CD4-positive, alpha-beta T cell treated with Interleukin-21 for 1 hour (primary cell): ENCODE measurements at regions not wholly inside any gene's neighbourhood (a gene's known extent, or its start where the extent isn't known, plus 50 kb on each side); places are given as distances from the start of the nearest gene placed in this dataset.
"Not testable (repeated sequence)": the region's sequence is repeated elsewhere in the genome, so short reads cannot be mapped to it uniquely, and the experiment has no call there.

Experiments used
- DNase-seq: peaks from one replicate; pipeline ENCODE4 v3.0.0-alpha.2; 2020

DNA sequence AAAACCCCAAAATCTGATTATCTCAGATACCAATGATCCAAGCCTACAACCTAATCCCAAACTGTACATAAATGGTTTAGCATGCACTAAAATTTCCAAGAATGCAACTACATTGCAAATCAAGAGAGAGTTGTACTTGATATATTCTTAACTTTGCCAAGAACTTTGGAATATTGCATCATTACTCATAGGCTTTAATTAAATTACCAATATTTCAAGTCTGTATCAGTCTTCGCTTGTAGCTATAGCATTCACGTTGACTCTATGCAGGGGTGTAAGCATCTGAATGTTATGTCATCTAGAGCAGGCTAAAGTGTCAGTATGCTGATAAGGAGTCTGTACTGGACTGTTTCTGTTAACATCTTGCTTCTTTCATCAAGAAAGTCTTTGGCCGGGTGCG lies 56.3 kb downstream of the FOXI3 start:
- DNase-seq: no peak

DNA sequence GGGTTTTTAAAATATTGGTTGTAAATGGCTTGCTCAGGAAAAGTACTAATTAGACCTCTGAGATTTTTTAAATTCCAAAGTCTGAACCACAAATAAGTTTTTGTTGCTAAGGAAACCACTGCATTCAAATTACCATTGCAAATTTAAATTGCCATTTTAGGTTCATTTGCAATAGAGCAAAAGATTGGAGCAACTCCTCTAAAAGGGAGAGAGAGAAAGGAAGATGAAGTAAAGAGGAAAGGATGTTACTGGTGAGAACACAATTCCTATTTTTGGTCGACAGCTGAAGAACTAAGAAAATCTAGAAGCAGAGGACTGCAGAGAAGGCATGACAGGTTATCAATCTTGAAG lies 74.9 kb downstream of the FOXI3 start:
- no peak for DNase-seq

DNA sequence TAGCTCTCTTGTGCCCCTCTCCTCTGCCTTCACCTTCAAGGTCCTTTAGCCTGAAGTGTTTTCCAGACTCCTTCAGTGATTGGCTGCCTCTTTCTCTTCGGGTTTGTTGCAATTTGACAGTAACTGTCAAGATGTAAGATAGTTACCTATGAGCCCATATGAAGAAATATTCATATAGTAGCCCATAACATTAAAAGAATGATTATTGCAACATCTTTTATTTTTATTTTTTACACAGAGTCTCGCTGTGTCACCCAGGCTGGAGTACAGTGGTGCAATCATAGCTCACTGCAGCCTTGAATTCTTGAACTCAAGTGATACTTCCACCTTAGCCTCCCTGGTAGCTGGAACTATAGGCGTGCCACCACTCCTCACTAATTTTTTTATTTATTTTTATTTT lies 80.5 kb downstream of the FOXI3 start:
- DNase-seq: no peak

DNA sequence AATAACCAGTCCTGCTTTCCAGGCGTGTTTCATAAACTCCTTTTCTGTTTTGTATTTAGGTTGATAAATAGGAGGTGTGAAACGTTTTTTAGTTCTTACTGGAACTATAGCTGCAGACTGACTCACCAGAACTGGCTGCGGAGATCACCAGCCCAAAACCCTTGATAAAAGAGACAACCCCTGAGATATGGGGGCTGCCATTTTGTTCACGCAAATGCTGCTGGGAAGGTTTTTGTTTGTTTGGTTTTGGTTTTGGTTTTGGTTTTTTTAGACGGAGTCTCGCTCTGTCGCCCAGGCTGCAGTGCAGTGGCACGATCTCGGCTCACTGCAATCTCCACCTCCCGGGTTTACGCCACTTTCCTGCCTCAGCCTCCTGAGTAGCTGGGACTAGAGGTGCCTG lies 87.1 kb downstream of the FOXI3 start:
- DNase-seq: not testable (repeated sequence)

DNA sequence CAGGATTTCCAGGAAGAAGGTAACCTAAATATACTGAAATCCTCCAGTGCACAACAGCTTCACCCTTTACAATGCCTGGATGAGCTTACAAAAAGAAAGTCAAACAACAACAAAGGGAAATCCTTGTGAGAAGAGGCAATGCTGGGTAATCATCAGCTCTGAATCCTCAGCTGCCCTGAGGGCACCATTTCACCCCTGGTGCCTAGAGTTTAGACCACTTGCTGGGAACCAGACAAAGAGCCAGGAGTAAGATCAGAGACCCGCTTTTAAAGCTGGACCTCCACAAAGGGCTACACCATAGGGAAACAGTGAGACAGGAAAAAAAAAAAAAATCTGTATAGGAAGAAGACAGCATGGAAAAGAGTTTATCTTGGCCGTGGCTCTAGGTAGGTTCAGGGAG lies 97.0 kb downstream of the FOXI3 start:
- no peak for DNase-seq

DNA sequence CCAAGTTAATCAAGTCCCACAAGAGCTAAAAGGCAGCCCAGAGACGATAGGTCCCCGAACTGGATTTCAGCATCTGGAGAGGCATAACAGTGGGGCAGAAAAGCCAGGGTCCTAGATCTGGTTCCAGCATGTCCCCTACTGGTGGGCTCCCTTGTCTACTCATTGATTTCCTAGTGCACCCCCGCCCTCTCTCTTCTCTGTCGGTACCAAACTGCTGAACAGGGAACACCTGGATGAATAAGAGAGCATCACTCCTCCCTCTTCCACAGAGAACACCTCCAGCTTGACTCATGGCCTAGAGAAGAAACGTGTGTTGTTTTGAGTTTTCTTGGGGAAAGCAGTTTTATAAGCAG lies 101.3 kb downstream of the FOXI3 start:
- DNase-seq: no peak

DNA sequence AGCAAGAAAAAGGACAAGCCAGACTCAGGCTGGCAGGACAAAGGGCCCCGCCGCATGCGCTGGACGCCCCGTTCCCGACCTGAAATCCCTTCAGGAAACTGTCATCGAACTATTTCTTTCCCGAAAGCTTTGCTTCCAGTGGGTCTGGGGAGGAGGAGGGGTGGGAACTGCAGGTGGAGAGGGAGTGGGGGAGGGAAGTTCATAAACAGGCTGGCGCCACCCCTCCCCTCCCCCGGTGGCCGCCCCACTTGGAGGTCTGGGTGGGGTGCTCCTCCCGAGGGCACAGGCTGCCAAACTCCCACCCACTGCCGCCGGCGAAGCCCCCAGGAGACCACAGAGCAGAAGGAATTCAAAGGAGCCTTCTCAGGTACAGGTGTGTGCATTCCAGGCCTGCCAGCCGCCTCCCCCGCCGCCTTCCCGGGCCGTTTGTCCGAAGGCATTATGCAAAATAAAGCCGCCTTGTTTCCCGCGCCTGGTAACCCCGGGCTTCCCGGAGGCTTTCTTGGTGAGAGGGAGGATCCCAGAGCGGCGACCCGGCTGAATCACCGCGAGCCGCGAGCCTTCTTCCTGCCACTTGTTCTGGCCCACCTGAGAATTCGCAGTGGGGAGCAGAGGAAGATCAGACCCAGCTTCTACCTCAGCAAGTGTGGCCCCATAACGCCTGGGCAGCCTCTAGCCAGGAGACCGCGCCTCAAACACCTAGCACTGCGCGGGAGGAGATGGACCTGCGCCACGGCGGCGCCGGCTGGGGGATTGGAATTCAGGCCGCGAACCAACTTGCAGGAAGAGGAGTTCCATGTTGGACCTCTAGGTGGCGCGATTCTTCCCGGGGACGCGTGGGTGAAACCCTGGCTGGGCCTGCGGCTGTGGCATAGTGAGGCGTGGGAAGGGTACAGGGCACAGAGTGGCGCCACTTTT lies 101.9 kb downstream of the FOXI3 start:
- peak; percentile 63 for DNase-seq

DNA sequence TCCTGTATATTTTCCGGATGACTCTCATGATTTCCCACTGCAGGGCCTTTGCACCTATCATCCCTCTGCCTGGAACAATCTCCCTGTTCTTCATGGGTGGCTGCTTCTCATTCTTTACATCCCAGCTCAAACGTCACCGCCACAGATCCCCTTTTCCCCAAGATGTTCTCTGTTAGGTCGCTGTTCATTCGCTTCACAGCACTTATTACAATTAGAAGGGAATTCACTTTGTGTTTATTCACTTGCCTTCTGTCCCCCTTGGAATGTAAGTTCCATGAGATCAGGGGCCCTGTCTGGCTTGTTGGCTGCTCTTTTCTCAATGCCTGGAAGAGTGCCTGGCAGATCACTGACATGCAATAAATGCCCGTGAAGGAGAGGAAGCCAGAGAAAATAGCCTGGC lies 106.7 kb downstream of the FOXI3 start:
- DNase-seq: no peak

DNA sequence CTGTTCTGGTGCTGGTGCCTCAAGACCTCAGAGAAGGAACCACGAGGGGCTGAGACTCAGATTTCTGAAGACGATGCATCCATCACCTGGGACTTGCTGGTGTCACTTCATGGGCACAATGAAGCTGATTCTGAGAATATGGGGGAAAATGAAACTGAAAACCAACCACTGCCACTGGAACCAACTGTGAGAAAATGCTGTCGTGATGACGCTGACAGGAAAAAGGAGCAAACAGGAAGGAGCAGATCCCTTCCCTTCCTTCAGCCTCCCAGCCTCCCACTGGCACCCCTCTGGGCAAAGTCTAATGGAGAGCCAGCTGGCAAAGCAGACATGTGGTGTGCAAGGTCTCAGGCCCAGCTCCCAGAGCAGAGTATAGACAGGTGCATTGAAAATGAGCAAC lies 109.7 kb downstream of the FOXI3 start:
- DNase-seq: peak; percentile 9

DNA sequence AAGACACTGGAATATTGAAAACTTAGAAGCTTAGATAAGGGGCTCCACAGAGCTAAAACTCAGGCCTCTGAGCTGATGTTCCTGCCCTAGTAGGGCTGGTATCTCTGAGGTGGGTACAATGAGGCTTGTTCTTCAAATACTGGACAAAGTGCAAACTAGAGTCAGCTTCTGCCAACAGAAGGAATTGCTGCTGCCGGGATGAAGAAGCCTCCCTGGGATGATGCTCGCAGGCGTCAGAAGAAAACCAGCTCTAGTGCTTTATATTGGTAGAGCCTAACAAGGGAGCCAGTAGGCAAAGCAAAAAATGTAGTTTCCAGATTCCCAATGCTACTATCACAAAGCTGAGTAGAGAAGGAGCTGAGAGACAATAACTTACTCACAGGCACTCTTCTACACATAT lies 118.1 kb downstream of the FOXI3 start:
- DNase-seq: no peak

DNA sequence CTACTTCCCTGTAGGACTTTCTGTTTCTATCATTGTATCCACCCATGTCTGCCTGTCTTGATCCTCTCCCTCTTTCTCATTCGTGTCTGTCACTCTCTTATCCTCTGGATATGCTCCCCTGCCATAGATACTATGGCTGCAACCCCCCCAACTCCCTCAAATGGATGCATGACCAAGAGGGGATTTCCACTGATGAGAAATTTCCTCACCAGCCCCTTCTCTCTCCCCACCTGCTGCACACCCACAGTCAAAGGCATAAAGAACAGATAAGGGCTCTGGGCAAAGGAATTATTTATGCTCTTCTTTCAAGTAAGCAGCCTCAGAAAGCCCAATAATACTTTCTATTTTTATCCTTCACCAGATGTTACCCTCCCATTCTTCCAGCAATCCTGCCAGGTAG lies 121.3 kb downstream of the FOXI3 start:
- no peak for DNase-seq

DNA sequence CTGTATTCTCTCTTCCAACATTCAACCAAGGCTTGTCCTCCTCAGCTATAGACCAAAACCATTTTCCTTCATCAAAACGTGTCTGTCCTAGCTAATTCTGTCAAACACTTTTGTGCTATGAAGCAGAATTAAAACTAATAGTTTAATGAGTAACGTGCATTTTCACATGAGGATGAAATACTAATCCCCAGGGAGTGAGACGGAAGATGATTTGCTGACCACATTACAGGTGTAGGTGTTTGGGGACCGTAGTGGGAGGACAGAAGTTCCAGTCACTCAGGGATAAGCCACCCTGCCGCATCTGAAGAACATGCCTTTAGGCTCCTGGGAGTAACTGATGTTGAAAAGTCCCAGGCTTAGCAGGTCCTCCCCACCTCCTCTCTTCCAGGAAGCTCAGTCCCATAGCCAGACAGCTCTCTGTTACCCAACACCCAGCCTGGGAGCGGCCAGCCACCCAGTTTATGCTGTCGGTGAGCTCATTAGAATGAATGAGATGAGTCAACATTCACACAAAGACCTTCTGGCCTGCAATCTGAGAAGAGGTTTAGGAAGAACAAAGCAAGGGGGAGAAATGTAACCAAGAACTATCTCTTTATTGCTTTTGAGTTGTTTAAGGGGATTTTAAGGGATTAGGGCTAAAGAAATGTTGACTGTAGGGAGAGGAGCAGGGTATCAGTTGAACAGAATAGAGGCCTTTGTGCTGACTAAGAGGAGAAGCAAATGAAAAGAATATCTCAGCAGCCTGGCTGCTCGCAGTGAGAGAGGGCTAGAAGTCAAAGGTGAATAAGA lies 122.5 kb downstream of the FOXI3 start:
- DNase-seq: no peak

DNA sequence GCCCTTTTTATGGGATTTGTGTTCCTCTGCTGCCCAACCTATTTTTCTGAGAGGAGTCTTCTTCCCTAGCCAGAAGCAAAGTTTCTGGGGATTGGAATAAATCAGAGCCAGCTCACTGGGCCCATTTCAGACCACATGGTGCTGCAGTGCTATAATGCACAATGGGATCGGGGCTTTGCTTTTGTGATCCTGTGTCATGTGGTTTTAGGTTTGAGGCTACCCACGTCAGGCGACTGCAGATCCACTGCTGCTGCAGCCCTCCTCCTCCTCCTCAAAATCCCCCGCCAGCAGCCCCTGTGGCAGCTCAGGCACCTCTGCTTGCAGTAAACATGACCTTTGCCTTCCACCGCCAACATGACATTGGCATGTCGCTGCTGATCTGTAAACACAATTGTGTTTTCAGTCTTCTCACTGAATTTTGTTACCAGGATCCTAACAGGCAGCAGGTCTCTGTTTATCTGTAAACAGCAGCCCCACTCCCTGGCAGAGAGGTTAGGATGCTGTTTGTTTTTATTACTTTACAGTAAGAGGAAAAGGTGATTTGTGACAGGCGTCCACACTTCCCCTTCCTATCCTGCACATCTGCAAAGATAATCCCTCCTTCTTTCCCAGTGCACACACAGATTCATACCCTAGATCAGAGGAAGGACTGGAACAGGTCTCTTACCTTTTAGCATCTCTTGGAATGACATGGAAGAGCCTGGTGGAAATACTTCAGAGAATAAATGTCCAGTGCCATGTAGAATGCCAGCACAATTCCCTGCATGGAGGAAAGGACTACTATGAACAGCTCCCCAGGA lies 130.8 kb downstream of the FOXI3 start:
- no peak for DNase-seq

DNA sequence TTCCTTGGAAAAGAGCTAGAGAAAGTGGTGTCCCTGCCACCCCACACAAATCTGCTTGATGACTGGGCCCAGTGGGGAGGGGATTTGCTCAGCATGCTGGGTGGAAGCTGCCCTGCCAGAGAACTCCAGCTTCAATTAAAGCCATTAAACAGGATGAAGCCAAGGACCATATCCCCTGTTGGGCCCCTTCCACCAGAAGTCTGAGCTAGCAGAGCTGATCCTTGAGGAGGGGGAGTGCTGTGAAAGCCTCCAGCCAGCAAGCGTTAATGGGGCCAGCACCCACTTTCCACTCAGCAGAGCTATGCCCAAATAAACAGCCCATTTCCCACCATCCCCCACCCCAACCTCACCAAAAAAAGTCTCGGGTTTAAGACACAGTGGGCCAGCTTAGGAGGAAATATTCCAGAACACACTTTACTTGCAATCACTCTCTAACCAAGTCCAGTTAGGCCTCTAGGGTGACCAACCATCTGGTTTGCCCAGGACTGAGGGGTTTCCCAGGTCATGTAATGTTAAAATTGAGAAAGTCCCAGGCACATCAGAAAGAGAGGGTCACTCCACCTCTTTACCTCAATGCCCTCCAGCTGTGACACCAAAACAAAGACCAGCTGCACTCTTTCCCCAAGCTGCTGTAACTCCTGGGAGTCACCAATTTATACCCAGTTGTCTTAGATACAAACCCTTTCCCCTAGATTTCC lies 132.3 kb downstream of the FOXI3 start:
- no peak for DNase-seq

DNA sequence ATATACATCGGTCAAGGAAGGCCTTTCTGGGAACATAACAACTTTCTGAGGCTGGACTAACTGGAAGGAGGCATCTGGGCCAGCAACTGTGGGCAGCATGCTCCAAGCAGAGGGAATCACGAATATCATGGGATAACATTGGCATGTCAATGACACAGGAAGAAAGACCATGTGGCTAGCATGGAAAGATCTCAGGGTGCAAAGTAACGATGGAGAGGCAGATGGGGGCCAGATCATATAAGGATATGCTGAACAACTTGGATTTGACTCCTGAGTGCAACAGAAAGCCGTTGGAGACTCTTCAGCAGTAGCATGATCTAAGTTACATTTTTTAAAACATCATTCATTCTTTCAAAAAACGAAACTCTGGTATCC lies 133.6 kb downstream of the FOXI3 start:
- no peak for DNase-seq

DNA sequence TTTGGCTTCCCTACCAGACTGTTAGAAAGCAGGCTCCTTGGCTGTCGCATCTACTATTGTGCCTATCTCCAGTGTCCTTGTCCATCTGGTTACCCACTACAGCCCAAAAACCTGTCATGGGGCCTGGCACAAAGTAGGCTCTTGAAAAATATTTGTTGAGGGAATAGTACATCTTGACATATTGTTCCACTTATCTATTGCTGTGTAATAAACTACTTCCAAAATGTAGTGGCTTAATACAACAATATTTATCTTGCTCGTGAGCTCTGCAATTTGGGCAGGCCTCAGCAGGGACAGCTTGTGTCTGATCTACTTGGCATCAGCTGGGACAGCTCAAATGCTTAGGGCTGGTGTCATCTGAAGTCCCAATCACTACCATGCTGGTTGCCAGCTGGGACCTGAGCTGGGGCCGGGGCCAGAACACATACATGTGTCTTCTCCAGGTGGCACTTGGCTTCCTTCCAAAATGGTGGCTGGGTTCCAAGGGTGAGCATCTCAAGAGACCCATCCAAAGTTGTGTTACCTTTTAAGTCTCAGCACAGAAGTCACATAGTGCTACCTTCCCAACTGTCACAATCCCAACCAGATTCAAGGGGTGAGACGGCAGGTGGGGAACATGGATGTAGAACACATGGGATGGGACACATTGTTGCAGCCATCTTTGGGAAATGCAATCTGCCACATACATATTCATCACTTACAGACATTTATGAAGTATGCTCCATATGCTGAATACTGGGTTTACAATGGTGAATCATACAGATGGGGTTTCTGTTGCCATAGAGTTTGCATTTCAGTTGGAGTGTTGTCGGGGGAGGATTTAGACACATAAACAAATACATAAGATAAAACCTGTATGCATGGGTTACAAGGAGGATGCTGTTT lies 134.2 kb downstream of the FOXI3 start:
- no peak for DNase-seq

DNA sequence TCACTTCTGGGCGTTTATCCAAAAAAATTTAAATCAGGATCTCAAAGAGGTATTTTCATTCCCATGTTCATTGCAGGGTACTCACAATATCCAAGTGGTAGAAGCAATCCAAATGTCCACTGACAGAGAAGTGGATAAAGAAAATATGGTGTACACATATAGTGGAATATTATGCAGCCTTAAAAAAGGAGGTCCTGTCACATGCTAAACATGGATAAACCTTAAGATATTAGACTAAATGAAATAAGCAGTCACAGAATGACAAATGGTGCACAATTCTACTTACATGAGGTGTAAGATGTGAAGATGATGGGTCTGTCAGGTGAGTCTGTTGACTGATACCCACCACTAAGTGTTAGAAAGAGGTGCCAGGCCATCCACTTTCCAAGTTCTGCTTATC lies 140.6 kb downstream of the THNSL2 start:
- DNase-seq: no peak

DNA sequence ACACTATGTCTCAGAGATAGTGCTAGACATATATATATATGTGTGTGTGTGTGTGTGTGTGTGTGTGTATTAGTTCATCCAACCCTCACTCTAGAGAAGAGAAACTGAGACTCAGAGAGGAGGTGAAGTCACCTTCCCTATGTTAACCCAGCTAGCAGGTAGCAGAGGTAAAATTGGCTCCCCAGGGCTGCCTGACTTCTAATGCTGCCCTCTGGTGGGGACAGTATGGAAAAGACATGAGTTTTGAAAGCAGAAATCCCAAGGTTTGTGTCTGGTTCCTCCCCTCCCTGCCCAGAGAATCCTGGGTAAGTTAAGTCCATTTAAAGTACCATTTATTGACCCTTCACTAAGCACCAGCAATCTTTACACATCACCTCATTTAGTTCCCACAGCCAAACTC lies 137.7 kb downstream of the THNSL2 start:
- DNase-seq: peak; percentile 26

DNA sequence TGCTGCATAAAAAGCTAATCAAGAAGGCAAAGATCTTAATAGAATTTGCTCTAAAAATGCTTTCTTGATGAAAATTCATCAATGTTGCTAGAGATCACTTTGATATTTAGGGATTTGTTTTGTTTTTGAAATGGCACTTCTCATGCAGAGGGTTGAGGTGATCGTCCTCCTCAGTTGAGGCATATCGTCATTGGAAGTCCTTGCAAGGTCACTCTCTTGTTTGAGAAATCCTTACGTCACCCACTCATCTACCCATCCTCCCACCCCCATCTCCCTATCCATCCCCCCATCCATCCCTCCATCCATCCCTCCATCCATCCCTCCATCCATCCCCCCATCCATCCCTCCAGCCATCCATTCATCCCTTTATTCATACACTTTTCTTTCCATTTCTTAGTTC lies 133.7 kb downstream of the THNSL2 start:
- no peak for DNase-seq

DNA sequence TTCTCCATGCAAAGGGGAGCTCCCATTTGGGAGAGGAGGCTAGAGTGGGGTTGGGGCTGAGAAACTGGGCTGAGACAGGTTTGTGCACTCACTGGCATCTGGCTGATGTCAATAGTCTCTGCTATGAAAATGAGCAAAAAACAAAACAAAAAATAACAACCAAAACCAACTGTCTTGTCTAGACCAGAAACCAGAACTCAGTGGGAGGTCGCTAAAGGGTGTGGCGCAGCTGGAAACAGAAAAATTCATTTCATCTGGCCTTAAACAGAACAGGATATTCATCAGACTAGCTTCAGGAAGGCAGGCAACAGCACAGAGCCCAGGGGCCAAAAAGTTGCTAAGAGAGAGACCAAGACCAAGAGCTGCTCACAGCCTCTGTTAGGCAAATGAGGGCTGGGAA lies 126.1 kb downstream of the THNSL2 start:
- no peak for DNase-seq

DNA sequence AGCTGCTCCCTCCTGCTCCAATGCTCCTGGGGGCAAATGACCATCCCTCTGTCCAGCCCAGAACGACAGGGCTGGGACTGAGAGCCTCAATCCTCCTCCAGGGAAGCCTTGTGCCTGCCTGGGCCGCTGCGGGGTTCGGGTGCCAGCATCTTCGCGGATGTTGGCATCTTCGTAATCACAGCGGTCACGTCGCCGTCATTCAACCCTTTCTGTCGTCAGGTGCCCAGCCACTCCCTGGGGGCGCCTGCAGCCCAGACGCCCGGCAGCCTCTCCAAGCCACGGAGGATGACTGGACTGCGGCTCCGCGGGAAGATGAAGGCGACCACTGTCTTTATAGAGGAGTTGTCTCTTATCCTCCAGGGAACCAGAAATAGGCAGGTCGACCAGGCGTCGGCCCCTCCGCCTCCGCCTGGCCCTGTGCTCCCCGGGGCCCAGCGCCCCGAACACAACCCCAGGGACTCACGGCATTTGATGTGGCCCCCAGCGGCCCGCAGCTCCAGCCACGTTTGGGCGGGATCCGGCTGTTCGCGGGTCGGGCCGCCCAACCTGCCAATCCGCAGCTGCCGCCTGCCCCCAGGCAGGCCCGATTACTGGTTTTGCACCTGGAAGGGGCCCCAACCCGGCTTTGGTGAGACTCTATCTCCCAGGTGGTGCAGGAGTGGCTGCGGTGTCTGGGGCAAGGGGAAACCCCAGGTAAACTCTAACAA lies 113.9 kb downstream of the THNSL2 start:
- no peak for DNase-seq
